NCI-H2227 treated with DMSO at 0.1 percent for 48 hours (cell line): ENCODE measurements at regions not wholly inside any gene's neighbourhood (a gene's known extent, or its start where the extent isn't known, plus 50 kb on each side); places are given as distances from the start of the nearest gene placed in this dataset.

Experiments
- DNase-seq: peaks from one replicate; lab custom pipeline; 2025; lab: John Stamatoyannopoulos, UW

- DNase-seq, result no peak
Observed at GRCh38 chr4:3831529-3832150, 65.5 kb downstream of the ADRA2C start.

- DNase-seq, result no peak
Observed at GRCh38 chr4:3832536-3833220, 66.5 kb downstream of the ADRA2C start.

- DNase-seq, result no peak
Observed at GRCh38 chr4:3833326-3833989, 67.3 kb downstream of the ADRA2C start.

- DNase-seq, result no peak
Observed at GRCh38 chr4:3834186-3834662, 68.0 kb downstream of the ADRA2C start.

- no peak for DNase-seq
Observed at GRCh38 chr4:3834663-3835521, 68.7 kb downstream of the ADRA2C start.

- DNase-seq, result no peak
Observed at GRCh38 chr4:3835527-3836405, 69.6 kb downstream of the ADRA2C start.

- DNase-seq, result no peak
Observed at GRCh38 chr4:3836406-3836755, 70.2 kb downstream of the ADRA2C start.

- DNase-seq, result no peak
Observed at GRCh38 chr4:3836756-3837601, 70.8 kb downstream of the ADRA2C start.

- DNase-seq, result no peak
Observed at GRCh38 chr4:3838437-3839380, 72.5 kb downstream of the ADRA2C start.

- DNase-seq, result no peak
Observed at GRCh38 chr4:3845094-3845743, 79.0 kb downstream of the ADRA2C start.

GRCh38 chr4:3845744-3846429, 79.7 kb downstream of the ADRA2C start:
- DNase-seq, result no peak

- DNase-seq, result no peak
Observed at GRCh38 chr4:3847211-3847940, 81.2 kb downstream of the ADRA2C start.

GRCh38 chr4:3848323-3848722, 82.1 kb downstream of the ADRA2C start:
- DNase-seq, result no peak

- no peak for DNase-seq
Observed at GRCh38 chr4:3849140-3849539, 83.0 kb downstream of the ADRA2C start.

- DNase-seq, result no peak
Observed at GRCh38 chr4:3850128-3850527, 83.9 kb downstream of the ADRA2C start.

- DNase-seq, result no peak
Observed at GRCh38 chr4:3851211-3851610, 85.0 kb downstream of the ADRA2C start.

- no peak for DNase-seq
Observed at GRCh38 chr4:3851881-3852280, 85.7 kb downstream of the ADRA2C start.
